ENCODE measurements at regions not wholly inside any gene's neighbourhood (a gene's known extent, or its start where the extent isn't known, plus 50 kb on each side); places are given as distances from the start of the nearest gene placed in this dataset.

DNA sequence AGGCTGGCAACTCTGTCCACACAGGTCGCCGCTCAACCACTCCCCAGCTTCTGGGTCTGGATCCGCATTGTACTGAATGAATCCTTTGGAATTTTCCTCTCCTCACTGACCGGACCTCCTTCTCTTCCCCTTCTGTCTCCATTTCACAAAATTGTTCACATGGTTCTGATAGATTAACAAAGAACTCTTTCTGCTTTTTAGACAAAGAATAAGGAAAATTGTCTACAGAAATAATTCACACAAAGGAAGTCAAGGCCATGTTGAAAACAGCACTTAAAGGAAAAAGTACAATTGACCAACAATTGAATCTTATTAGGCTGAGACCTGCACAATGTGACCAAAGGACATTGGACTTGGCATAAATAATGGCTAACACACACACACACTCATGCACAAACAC, 73.6 kb upstream of the GLI2 start:
- no peak overlapping the region for H3K4me3 ChIP-seq (replicated peaks; ENCODE audit: low read depth, low read length)
- no peak for DNase-seq (ENCODE audit: extremely low read depth, low read depth)
- TF ChIP-seq, protein P1, sequence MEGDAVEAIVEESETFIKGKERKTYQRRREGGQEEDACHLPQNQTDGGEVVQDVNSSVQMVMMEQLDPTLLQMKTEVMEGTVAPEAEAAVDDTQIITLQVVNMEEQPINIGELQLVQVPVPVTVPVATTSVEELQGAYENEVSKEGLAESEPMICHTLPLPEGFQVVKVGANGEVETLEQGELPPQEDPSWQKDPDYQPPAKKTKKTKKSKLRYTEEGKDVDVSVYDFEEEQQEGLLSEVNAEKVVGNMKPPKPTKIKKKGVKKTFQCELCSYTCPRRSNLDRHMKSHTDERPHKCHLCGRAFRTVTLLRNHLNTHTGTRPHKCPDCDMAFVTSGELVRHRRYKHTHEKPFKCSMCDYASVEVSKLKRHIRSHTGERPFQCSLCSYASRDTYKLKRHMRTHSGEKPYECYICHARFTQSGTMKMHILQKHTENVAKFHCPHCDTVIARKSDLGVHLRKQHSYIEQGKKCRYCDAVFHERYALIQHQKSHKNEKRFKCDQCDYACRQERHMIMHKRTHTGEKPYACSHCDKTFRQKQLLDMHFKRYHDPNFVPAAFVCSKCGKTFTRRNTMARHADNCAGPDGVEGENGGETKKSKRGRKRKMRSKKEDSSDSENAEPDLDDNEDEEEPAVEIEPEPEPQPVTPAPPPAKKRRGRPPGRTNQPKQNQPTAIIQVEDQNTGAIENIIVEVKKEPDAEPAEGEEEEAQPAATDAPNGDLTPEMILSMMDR (IDR thresholded peaks at IDR 0.05; ENCODE audit: low read depth, low read length, missing control alignments) = no peak

DNA sequence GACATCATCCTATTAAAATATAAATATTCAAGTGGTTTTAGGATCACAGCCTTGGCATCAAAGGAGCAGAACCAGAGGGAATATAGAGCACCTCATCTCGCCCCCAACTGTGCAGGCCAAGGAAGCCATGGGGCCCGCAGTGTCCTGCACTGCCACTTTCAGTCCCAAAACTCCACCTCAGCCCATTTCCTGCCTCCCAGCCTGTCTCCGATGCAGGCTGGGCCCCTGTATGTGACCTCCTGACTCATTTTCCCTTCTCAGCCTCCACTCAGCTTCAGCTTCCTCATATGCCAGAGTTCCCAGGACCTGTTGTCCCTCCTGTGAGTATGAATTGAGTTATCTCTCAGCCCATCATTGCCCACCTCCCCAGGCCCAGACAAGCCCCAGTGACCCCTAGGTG, 72.9 kb upstream of the GLI2 start:
- TF ChIP-seq, protein P1 (IDR thresholded peaks at IDR 0.05; ENCODE audit: low read depth, low read length, missing control alignments) = no peak
- DNase-seq (ENCODE audit: extremely low read depth, low read depth) = no peak
- H3K4me3 ChIP-seq (replicated peaks; ENCODE audit: low read depth, low read length) = no peak overlapping the region

DNA sequence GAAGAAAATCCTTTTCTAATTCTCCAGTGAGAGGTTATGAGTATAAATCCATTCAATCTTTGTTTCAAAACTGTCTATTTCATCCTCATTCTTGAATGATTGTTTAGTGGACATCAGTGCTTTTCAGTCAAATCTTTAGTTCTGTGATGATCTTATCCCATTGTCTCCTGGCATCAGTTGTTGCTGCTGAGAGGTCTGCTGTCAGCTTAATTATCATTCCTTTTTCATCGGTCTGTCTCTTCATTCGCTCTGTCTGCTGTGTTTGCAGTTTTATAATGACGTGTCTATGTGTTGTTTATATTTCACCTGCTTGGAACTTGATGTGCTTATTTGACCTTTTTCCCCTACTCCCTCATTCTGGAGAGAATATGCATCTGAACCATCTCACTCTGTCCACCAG, 69.2 kb upstream of the GLI2 start:
- no peak for DNase-seq (ENCODE audit: extremely low read depth, low read depth)
- TF ChIP-seq, protein P1 (IDR thresholded peaks at IDR 0.05; ENCODE audit: low read depth, low read length, missing control alignments) = no peak
- no peak overlapping the region for H3K4me3 ChIP-seq (replicated peaks; ENCODE audit: low read depth, low read length)

DNA sequence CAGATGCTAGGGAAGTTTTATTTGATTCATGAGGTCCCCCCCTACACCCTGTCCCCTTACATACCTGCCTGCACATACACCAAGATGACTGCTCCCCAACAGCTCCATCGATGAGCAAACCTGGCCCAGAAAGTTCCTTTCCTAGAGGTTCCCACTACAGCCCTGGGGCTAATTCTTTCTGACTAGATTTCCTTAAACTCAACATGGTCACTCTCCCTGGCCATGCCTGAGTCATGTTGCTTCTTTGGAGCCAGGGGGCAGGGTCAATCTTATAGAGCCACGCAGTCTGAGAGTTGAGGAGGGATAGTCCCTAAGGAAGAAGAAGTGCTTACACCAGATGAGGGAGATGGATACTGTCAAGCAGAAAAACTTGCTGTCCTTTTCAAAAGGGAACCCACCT, 67.7 kb upstream of the GLI2 start:
- TF ChIP-seq, protein P1 (IDR thresholded peaks at IDR 0.05; ENCODE audit: low read depth, low read length, missing control alignments) = no peak
- DNase-seq (ENCODE audit: extremely low read depth, low read depth) = no peak
- no peak overlapping the region for H3K4me3 ChIP-seq (replicated peaks; ENCODE audit: low read depth, low read length)

DNA sequence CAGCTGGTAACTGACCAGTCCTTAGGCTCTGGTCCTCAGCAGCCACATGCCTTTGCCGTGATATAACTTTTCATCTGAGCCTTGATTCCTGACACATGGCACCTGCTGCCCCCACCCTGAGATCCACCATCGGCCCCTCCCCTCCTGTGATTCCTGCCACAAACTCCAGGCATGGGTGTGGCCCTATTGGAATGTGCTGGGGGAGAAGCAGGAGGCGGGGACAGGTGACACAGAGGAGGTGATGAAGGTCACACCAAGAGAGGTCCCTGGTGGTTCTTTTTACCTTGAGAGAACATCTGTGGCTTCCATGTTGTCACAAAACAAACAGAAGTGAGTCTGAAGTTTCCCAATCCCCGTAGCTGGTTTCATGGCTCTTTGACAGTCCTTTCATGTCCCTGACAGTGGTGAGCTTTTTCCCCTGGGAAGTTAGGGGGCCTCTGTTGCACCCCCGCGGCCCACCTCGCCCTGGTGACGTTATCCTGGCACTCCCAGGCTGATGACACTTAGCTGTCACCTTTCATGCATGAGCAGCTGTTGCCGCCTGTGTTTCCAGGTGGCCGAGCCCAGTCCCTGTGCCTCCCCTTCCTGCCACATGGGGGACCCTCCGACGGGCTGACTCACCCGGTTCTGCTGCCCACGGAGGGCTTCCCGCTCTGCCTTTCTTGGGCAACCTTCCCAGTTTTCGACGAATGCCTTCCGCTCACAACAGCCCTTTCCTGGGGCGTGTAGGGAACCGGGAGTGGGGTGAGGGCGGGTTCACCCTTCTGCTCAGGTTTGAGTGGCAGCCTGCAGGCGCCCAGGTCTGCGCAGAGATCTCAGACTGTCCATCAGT, 66.3 kb upstream of the GLI2 start:
- peak; percentile 15 for DNase-seq (ENCODE audit: extremely low read depth, low read depth)
- TF ChIP-seq, protein P1 (IDR thresholded peaks at IDR 0.05; ENCODE audit: low read depth, low read length, missing control alignments) = peak; percentile 18
- H3K4me3 ChIP-seq (replicated peaks; ENCODE audit: low read depth, low read length) = no peak overlapping the region

DNA sequence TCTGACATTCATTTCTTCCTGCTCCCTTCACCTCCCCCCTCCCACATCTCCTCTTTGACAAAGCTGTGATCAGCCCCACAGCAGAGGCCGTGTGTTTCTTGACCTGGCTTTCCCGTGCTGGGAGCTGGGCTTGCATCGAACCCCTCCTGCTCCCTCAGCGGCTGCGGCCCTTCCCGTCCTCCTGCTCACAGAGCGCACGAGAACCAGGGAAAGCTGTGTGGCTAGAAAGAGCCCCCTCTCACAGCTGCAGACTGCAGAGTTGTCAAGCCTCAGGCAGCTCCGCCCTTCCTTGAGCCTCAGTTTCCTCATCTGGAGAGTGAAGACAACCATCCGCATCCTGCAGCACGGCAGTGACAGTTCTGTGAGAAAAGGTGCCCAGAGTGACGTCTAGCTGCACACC, 65.7 kb upstream of the GLI2 start:
- TF ChIP-seq, protein P1 (IDR thresholded peaks at IDR 0.05; ENCODE audit: low read depth, low read length, missing control alignments) = no peak
- no peak overlapping the region for H3K4me3 ChIP-seq (replicated peaks; ENCODE audit: low read depth, low read length)
- DNase-seq (ENCODE audit: extremely low read depth, low read depth) = no peak

DNA sequence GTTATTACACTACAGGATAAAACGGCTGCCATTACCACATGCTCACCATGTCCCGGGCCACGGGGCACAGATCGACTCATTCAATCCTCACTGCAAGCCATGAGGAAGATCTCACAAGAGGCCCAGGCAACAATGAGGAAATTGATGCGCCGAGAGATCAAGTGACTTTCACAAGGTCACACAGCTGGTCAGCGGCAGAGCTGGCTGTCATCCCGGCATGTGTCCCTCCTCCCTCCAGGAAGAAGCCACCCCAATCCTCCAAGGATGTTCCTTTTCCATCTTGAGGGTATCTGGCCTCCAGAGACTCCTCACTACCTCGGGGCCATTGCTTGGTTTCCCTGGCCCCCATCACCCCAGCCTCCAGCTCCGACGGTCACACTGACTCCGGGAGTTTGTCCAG, 65.3 kb upstream of the GLI2 start:
- DNase-seq (ENCODE audit: extremely low read depth, low read depth) = no peak
- no peak overlapping the region for H3K4me3 ChIP-seq (replicated peaks; ENCODE audit: low read depth, low read length)
- TF ChIP-seq, protein P1 (IDR thresholded peaks at IDR 0.05; ENCODE audit: low read depth, low read length, missing control alignments) = no peak

All from HFF-Myc (cell line).